Hindlimb muscle (tissue), 1 donor: ENCODE measurements at regions not wholly inside any gene's neighbourhood (a gene's known extent, or its start where the extent isn't known, plus 50 kb on each side); places are given as distances from the start of the nearest gene placed in this dataset.

Experiments used
- DNase-seq: peaks from one replicate; pipeline ENCODE4 v3.0.0-alpha.2; 2013

- DNase-seq = no peak
These were observed 64.6 kb downstream of the FOXB2 start for GRCh38 chr9:77084094-77084493.

DNA sequence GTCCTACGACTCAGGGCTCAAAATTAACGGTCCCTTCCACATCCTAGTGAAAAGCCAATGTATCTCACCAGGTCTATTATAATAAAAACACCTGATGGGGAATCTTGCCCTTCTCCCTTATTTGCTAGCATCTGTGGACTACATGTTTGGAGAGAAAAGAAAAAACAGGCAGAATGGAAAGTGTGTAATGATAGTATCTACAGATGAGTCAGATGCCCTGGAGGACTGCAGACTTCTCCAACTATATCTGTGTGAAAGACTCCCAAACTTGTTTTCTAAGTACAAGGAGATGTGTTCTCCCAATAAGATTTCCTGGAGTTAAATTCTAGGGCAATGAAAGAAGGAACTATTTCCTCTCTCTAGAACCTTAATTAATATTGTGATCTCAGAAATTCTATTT, 66.0 kb downstream of the FOXB2 start:
- no peak for DNase-seq

DNA sequence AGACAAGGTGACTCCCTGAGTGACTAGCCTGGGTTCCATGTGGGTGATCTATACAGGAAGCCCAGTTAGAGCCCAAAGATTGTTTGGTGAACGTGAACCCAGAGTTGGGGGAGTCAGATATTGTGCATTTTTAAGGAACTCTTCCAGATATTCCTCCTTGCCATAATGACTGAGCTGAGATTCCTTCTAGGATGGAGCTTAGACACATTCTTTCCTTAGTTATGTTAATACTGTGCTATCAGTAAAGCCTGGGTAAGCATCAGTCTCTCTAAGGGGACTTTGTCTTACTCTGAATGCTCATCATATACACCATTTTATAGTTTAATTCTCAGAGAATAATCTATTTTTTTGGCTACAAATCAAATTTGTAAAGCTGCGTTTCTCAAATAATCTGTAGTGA, 68.1 kb downstream of the FOXB2 start:
- DNase-seq = no peak

- DNase-seq = no peak
These were observed 73.1 kb downstream of the FOXB2 start for GRCh38 chr9:77092536-77092935.

DNA sequence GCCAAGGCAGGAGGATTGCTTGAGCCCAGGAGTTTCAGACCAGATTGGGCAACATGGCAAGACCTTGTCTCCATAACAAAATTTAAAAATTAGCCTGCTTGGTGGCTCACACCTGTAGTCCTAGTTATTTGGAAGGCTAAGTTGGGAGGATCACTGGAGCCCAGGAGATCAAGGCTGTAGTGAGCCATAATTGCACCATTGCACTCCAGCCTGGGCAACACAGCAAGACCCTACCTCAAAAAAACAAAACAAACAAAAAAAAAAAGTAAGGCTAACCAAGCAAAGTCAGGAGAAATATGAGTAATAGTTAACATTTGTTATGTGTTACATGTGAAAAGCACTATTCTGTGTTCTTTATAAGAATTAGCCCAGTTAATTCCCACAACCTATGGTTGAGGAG, 74.7 kb downstream of the FOXB2 start:
- DNase-seq = no peak

- DNase-seq = no peak
These were observed 77.9 kb downstream of the FOXB2 start for GRCh38 chr9:77097335-77097734.

- peak; percentile 1 for DNase-seq
These were observed 77.9 kb upstream of the VPS13A start for GRCh38 chr9:77099388-77099787.

GRCh38 chr9:77111408-77111807, 65.9 kb upstream of the VPS13A start:
- DNase-seq = no peak

- no peak for DNase-seq
These were observed 51.7 kb upstream of the VPS13A start for GRCh38 chr9:77125665-77126064.

GRCh38 chr9:77127071-77127470, 50.3 kb upstream of the VPS13A start:
- no peak for DNase-seq
